ENCODE measurements at regions not wholly inside any gene's neighbourhood (a gene's known extent, or its start where the extent isn't known, plus 50 kb on each side); places are given as distances from the start of the nearest gene placed in this dataset.
"Not testable (repeated sequence)": the region's sequence is repeated elsewhere in the genome, so short reads cannot be mapped to it uniquely, and the experiment has no call there.

DNA sequence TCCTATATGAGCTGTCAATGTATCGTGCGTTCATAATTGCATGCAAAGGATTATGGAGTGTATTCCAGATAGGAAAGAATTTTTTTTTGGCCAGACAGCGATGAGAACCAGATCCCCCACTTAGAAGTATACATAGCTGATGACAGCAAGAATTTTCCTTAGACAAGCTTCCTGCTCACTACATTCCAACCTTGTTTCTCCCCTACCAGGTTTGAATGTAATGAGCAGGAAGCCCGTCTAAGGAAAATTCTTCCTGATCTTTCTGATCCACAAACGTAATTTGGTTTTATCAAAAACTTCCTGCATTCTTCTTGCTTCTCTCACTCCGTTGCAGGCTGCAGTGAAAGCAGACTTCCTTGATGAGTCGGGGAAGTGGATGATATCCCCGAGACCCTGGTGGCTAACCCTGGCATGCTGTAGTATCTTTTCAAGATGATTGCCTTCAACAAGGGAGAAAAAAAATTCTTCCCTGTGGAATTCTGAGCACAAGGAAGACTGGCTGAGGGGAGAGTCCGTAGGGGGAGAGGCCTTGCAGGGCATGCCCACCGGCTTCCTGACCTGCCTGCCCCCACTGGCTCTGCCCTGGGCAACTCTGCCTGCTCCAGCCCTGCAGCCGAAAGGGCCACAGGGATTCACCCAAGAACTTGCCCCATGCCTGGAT, 243.1 kb downstream of the TLE3 start:
- no peak for DNase-seq

DNA sequence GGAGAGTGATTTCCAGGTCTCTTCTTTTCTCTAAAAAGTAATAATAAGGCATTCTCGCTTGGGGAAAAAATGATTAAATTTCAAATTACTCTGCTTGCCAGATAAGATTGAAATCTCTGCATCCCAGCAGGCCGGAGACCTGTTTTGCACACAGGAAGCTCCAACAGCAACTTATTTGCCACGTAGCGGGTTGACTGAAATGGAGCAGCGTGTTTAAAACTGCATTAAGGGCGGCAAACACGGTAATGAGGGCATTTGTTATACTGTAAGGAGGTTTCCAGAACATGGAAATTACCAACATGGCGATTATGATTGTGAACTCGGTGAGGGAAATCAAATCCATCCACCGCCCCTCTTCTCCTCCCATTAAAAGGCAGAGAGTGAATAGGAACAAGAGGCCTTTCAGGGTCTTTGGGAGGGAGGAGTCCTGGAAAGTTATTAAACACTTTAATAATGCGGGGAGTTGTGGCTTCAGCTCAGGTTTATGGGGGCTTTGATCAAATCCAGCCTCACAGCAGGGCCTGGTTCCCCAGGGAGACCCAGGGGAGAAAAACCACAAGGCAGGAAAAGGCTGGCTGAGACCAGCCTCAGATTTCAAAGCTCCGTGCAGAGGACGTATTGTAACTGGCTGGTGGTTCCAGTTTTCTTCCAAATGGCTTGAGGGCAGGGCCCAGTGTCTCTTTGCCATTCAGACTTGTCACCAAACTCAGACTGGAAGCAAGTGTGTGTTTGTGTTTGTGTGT, 242.3 kb downstream of the TLE3 start:
- DNase-seq: no peak

DNA sequence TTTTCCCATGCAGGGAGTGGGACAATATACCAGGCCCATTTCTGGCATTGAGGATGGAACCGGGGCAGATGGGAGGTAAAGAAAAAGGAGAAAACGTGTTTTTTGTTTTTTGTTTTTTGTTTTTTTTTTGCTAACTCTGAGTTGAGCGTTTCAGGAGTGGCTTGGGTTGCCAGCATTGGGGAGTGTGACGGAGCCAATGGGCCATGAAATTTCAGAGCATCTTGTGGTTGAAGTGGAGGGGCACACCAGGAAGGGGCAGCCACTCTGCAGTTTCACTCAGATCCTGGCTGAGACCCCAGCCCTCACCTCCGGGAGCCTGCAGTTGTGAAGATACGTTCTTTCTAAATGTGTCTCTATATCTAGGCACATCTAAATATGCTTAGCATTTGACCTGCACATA, 240.5 kb downstream of the TLE3 start:
- no peak for DNase-seq

DNA sequence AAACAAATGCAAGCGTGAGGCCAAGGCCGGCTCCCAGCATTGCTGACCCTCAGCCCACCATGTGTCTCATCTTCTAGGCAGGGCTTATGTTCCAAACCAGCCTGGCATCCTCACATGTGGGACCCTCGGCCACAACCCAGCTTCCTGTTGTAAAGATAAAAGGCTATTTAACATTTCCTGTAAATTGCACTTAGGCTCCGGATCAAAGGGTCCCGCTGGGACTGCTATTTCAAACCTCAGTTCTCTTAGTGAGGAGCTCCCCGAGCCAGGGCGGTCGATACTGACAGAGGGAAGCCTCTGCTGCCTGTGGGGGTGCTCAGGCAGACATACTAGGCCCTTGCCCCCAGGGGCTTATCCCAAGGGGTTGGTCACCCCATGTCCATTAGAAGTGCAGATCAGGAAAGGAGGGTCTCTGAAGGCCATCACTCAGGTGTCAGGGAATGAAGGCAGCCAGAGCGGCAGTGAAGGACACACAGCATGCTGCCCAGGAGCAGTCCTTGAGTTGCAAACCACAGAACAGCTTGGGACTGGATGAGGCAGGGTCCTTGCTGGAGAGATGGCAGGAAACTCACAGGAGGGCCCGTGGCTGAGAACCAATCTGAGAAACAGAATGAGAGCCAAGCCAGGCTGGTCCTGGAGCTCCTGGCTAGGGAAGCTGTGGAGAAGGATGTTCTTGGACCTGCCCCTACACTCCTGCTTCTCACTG, 239.9 kb downstream of the TLE3 start:
- DNase-seq: no peak

DNA sequence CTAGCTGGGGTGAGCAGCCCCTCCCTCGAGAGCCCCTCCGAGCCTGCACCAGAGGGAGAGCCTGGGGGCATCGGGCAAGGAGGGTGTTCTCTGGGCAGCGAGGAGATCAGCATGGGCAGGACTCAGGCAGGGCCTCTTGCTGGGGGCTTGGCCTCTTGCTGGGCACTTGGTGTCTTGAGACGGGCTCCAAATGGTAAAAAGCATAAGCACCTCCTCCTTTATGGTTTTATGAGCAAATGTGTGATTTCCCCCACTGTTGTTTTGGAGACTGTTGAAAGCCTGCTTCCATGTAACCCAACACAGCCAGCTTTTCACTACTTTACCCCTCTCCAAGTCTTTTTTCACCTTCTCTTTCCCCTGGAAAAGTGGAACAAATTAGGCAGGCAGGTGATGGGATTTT, 239.3 kb downstream of the TLE3 start:
- DNase-seq: no peak

DNA sequence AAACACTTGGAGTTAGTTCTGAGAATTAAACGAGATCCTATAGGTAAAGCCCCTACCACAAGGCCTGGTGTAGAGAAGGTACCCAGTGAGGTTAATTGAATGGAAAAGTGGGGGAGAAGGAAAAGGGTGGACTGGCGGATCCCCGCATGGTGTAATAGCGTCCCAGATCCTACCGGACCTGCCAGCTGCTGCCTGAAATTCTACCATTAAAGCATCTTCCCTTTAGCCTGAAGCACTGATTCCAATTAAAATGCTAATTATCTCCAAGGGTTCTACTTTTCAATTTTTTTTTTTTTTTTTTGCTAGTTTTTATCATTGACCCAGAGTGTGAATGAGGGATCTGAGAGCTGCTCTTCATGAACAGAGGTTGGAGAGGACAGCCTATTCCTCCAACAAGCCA, 237.9 kb downstream of the TLE3 start:
- DNase-seq: no peak

DNA sequence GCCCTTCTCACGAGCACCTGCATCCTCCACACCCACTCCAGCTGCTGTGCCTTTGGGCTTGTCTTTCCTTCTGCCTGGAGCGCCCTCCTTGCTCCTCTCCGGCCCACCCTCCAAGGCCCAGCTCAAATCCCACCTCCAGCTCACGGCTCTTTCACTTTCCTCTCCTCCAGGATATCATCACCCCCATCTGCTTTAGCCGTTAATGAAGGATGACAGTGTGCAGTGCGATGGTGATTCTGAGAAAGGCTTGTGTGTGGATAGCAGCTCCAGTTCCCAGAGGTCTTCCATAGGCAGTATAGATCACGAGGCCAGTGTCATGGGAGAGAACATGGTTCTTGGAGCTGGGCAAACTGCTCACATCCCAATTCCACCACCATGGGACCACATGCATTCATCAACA, 237.4 kb downstream of the TLE3 start:
- peak; percentile 27 for DNase-seq

DNA sequence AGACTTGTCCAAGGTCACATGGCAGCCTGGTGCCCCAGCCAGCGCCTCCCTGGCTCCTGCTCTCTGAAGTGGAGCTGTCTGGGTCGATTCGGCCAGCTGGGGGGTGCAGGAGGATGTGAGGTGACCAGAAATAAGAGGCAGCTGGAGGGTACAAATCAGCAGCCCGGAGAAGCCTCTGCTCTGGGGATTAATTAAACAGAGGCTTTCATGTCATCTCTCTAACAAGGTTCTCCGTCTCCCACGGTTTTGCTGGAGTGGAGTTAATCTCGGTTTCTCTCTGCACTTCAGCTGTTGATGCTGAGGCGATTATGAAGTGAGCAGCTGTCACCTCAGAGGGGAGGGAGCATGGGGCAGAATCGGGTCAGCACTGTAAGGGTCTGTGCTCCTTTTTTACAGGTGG, 236.8 kb downstream of the TLE3 start:
- DNase-seq: peak; percentile 98

DNA sequence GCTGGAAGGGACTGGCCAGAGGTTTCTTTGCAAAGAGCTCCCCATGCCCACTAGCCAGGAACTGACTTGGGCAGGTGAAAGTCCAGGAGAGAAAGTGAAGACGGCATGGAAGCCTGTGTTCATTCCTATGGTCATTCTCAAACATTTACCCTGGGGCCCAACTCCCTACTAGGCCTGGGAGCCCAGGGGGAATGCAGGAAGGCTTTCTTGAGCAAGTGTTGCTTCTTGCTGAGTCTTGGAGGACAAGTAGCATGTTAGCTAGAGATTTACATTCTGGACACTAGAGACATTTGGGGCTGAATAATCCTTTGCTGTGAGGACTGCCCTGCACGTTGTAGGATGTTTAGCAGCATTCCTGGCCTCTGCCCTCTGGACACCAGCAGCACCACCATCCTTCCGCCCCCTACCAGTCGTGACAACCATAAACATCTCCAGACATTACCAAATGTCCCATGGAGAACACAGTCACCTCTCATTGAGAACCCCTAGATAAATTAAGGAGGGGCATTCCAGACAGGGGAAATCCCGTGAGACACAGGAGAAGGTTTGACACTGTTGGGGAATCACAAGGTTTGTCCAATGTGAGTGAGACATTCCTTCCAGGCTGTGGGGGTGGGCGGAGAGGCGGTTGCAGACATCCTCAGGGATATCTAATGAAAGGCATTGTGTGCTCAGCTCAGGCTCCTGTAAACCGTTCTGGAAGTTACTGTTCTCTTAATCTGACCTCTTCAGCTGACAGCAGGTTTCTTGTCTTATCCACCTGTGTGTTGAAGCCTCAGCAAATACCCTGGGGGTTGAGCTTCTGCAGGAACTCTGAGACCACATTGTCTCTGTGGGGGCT, 236.2 kb downstream of the TLE3 start:
- peak; percentile 72 for DNase-seq

DNA sequence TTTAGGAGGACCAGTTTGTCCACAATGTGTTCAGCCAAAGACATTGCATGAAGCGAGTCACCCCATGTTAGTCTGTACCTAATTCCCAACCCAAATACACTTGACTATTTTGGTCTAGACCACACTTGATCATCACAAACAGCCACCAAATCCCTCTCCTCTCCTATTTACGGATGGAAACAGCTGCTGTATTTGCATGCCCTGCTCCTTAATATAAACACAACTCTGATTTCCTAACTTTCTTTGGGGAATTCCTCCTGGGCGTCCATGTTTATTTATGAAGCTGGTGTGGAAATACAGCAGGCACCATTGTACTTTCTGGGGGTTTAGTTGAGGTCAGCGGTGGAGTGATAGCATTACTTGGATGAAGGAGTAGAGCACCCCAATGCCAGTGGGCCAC, 235.2 kb downstream of the TLE3 start:
- DNase-seq: no peak

DNA sequence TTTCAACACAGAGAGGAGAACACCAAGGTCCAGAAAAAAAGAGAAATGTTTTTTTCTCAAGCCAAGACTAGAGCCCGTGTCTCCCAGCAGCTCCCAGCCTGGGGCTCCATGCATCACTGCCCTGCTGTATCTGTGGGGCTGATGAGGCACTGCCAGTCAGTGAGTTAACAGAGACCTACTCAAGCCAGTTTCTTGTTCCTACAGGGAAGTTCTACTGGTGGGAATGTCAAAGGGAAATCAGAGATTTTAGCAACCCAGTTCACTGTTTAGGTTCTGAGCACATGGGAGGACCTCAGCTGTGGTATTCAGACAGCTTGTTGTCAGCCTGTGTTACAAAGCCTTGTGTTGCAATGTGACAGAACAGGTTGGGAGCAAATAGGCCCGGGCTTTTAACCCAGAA, 234.3 kb downstream of the TLE3 start:
- DNase-seq: no peak

DNA sequence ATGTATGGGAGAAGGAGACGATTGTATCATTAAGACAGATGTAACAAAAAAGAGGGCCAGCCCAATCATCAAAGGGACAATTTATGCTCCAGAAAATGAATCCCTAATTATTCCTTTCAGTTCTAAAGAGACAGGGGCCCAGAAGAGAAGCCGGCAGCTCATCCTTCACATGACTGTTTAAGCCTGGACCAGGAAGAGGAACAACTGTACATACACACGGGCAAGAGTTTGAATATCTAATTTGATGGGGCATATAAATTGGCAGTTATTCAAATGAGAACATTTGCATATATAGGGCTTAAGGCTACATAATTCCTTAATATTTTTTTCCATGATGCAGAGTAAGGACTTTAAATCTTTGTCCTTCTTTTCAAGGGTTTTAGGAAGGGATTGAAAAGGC, 232.3 kb downstream of the TLE3 start:
- no peak for DNase-seq

DNA sequence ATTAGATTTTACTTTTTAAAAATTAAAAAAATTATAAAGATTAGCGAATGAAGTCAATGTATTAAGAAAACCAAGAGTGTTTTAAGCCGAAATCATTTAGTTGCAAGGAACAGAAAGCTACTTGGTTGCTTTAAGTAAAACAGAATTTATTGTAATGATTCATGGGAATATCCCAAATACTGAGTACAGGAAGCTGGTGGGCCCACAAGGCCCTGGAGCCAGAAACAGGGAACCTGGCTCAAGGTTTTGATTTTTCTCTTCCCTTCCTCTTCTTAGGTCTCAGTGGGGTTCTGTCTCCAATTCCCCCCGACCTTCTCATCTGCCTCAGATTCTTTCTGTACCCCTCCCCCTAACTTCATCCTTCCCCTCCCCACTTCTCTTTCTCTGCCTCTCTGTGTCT, 229.0 kb downstream of the TLE3 start:
- no peak for DNase-seq

DNA sequence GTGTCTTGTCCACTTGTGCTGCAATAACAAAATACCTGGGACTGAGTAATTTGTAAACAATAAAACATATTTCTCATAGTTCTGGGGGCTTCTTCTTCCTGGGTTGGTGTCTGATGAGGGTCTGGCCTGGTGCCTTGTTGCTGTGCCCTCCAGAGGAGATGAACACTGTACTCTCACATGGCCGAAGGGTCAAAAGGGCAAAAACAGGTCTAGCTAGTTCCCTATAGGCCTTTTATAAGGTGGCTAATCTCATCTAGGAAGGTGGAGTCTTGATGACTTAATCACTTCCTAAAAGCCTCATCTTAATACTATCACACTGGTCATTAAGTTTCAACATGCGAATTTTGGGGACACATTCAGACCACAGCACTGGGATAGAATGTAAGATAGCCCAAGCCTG, 228.4 kb downstream of the TLE3 start:
- no peak for DNase-seq

DNA sequence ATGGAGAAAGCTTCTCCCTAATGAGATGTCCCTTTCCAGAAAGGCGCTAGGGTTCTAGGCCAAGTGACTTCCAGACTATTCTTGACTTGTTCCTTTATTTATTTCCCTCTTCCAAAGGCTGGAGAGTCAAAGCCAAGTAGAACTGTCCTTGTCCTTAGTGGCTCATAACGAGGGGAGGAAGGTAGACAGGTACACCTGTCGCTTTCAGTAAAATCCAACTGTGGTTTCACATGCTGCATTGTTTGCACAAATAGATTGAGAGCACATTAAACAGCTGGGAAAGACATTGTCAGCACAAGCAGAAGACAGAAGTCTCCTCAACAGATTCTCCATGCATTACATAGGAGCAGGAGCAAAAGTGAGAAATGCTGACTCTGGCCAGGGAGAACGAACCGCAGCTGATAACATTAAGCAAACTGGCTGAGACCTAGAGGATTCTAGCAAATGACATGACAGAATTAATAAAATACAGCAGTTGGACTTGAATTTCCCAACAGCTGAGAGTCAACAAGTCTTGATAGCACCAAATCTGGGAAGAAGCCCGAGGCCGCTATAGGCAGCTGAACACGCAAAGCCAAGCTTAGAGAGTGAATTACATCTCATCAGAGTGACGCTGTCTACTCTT, 227.7 kb downstream of the TLE3 start:
- no peak for DNase-seq

DNA sequence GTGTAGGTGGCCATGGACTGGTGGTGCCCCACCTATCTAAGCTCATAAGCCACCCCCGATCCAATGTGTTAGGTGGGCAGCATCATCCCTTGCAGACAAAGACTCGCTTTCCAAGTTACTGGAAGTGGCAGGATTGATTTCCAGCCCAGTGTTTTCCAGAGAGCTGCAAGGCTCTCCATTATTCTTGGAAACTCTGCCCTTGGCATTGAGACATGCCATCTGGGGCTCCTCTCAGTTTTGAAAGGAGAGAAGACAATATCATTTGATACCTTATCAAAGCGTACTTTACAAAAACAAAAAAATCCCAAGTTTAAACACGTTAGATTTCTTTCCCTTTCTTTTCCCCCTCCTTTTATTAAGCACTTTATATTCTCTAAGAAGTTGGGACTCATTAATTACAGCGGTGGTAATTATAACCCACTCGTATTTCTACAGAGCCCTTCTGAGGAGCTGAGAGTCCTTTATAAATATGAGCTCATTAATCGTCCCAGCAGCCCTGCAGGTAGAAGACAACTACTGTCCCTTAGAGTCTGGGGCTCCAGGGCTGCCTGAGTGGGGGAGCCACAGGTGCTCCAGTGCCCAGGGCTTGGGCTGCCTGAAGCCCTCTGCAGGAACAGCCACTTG, 226.1 kb downstream of the TLE3 start:
- DNase-seq: no peak

DNA sequence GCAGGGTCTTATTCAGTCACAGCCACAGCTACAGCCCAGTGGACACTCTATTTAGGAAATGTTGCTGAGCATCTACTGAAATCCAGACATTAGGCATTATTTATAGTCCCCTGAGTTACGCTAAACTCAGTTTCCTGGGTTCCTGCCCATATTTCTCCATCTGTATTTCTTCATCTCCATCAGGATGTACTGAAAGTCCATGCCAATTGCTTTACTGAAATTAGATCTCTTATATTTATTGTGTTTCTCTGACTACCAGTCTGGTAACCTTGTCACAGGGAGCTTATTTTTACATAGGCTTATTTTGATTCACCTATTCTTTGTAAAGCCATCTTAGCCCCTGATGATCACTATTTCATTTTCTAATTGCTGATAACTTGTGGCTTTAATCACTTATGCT, 223.9 kb downstream of the TLE3 start:
- DNase-seq: no peak

DNA sequence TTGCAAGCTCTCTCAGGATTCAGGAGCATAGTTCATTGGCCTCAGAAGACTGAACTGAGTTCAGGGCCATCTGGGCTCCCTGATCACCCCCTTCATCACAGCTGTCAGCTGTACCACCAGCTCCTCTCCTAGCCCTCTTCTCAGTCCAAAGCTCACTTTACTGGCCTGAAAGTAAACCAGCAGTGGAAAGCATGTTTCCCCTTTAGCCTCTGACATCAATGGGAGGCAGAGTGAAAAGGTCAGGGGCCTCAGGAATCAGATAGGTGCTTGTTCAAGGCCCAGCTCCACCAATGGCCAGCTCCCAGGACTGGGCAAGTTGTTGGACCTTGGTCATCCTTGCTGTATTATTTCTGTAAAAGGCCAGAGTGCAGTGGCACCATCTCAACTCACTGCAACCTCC, 223.4 kb downstream of the TLE3 start:
- DNase-seq: no peak

DNA sequence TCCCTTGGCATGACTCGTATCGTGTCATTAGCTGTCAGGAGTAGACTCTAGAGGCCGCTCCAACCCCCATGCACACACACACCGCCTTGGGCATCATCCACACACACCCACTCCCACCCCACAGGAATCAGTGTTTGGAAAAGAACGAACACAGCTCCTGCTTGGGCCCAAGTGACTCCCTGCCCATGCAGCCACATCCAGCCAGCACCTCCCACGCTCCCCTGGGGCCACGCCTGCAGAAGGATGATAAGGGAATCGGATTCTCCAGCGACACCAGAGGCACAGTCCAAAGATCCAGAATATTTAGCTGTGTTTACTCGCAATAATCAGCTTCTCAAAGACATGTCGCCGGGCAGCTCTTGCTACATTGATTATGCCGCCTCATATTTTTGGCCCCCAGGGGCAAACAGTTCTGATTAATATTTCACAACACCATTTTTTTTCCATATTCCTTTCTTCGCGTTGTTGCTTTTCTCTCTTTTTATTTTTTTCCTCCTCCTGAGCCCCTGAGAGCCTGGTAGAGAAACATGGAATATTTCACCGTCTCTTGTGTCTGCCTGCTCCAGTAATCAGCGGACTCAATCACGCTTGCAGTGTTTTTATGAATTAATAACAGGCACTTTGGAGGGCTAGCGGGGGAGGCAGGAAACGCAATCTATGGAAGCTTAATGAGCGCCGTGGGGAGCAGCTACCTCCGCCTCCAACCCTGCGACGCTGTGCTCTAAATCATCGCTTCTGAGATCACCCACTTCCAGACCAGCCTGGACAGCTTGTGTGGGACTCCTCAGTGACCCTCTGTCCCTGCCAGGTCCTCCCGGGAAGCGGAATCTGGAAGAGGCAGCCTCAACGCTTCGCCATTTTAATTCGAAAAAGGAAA, 221.4 kb downstream of the TLE3 start:
- DNase-seq: no peak

DNA sequence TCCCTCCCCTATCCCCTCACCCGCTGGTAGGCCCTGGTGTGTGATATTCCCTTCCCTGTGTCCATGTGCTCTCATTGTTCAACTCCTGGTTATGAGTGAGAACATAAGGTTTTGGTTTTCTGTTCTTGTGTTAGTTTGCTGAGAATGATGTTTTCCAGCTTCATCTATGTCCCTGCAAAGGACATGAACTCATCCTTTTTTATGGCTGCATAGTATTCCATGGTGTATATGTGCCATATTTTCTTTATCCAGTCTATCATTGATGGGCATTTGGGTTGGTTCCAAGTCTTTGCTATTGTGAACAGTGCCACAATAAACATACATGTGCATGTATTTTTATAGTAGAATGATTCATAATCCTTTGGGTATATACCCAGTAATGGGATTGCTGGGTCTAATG, 217.8 kb downstream of the TLE3 start:
- not testable (repeated sequence) for DNase-seq

DNA sequence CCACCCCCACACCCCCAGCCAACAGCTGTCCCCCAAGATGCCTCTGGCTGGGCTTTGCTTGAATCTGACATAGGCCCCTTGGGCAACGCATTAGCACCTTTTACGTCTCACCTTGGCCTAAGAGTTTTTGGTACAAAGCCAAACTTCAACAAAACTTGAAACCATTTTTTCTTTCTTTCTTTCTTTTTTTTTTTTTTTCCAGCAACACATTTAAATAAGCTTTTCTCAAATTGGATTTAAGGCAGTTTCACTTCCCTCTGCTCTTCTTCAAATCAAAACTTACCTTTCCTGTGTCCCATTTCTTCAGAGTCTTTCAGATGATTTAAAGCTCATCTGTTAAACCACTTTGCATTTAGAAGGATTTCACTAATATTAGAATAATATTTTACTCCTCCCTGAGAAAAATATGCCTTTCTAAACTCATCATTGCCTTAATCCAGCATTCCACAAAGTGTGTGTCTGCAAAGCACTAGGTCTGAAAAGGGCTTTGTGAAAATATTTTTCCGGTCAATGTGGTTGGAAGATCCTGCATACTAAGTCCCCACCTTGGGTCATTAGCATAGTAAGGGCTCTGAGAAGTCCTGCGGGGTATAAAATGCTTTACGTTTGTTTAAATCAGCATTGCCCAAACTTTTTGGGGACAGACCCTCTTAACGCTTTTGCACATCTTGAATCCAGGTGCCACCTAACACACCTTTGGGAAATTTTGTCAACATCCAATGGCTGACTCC, 217.0 kb downstream of the TLE3 start:
- no peak for DNase-seq

All from NCI-H524 treated with DMSO at 0.1 percent for 48 hours (cell line).